Ramos (cell line): ENCODE measurements at regions not wholly inside any gene's neighbourhood (a gene's known extent, or its start where the extent isn't known, plus 50 kb on each side); places are given as distances from the start of the nearest gene placed in this dataset.

ENCODE experiments used
- in situ Hi-C: fragments of 300-500 bp; cut with MboI; formaldehyde crosslinking; loops from one replicate; pipeline ENCODE4 v1.14.3; 2022; ENCODE audit warnings: low sequenced_read_pairs; ENCODE audit not compliant: unreplicated experiment

- in situ Hi-C loops: no loop called here
Measured at GRCh38 chr17:77660524-77660923, 298.0 kb upstream of the TNRC6C start.

GRCh38 chr17:77662833-77663232 is 295.7 kb upstream of the TNRC6C start:
- in situ Hi-C loops: no loop called here

GRCh38 chr17:77664097-77664729 is 294.3 kb upstream of the TNRC6C start:
- in situ Hi-C loops: no loop called here

- in situ Hi-C loops: no loop called here
Measured at GRCh38 chr17:77665833-77666232, 292.7 kb upstream of the TNRC6C start.

- in situ Hi-C loops: no loop called here
Measured at GRCh38 chr17:77666462-77666861, 292.0 kb upstream of the TNRC6C start.

GRCh38 chr17:77666881-77667395 is 291.6 kb upstream of the TNRC6C start:
- in situ Hi-C loops: no loop called here

GRCh38 chr17:77667478-77667877 is 291.0 kb upstream of the TNRC6C start:
- in situ Hi-C loops: no loop called here

GRCh38 chr17:77668518-77668917 is 290.0 kb upstream of the TNRC6C start:
- in situ Hi-C loops: no loop called here

- in situ Hi-C loops: no loop called here
Measured at GRCh38 chr17:77670173-77670572, 288.3 kb upstream of the TNRC6C start.

- in situ Hi-C loops: no loop called here
Measured at GRCh38 chr17:77674358-77674757, 284.1 kb upstream of the TNRC6C start.

- in situ Hi-C loops: no loop called here
Measured at GRCh38 chr17:77675411-77675810, 283.1 kb upstream of the TNRC6C start.

GRCh38 chr17:77675816-77676215 is 282.7 kb upstream of the TNRC6C start:
- in situ Hi-C loops: no loop called here

GRCh38 chr17:77676237-77676661 is 282.3 kb upstream of the TNRC6C start:
- in situ Hi-C loops: no loop called here

GRCh38 chr17:77677211-77677610 is 281.3 kb upstream of the TNRC6C start:
- in situ Hi-C loops: no loop called here

- in situ Hi-C loops: no loop called here
Measured at GRCh38 chr17:77677630-77678029, 280.9 kb upstream of the TNRC6C start.

- in situ Hi-C loops: no loop called here
Measured at GRCh38 chr17:77679589-77679988, 278.9 kb upstream of the TNRC6C start.

- in situ Hi-C loops: no loop called here
Measured at GRCh38 chr17:77681861-77682260, 276.6 kb upstream of the TNRC6C start.

- in situ Hi-C loops: no loop called here
Measured at GRCh38 chr17:77684803-77685798, 273.4 kb upstream of the TNRC6C start.

GRCh38 chr17:77685881-77686486 is 272.5 kb upstream of the TNRC6C start:
- in situ Hi-C loops: no loop called here

- in situ Hi-C loops: no loop called here
Measured at GRCh38 chr17:77686903-77687302, 271.6 kb upstream of the TNRC6C start.

- in situ Hi-C loops: no loop called here
Measured at GRCh38 chr17:77687417-77687816, 271.1 kb upstream of the TNRC6C start.
